HCT116 (cell line): ENCODE measurements at regions not wholly inside any gene's neighbourhood (a gene's known extent, or its start where the extent isn't known, plus 50 kb on each side); places are given as distances from the start of the nearest gene placed in this dataset.

Experiments
- ATAC-seq: fragments of 200-7000 bp; cut with Tn5 transposase; 2 replicates; pipeline ENCODE4 v1.9.1; 2020; ENCODE audit warnings: mild to moderate bottlenecking, moderate library complexity
- BruUV-seq: library from RNA; stranded (reverse); fragments of 400-500 nt; replicated peaks from 2 replicates; lab custom pipeline; 2021; lab: Mats Ljungman, UMichigan
- CTCF ChIA-PET: fragments of 300-600 bp; sonication (Branson Sonifier 250); formaldehyde crosslinking; loops from one replicate; lab custom pipeline; 2021; ENCODE audit warnings: antibody characterized with exemption; lab: Charles Lee
- POLR2A ChIA-PET: fragments of 300-600, 350-600 bp; sonication (Branson Sonifier 250); formaldehyde crosslinking; loops from one replicate; lab custom pipeline; 2021; ENCODE audit warnings: antibody characterized with exemption; lab: Charles Lee
- RAD21 ChIA-PET, 2 experiments: fragments of 300-600 bp; sonication (Branson Sonifier 250); formaldehyde crosslinking; loops; one replicate each; lab custom pipeline; 2023; ENCODE audit warnings: low total read pairs in 2 of 2; ENCODE audit not compliant: uncharacterized antibody in 2 of 2, unreplicated experiment in 2 of 2, low non-redundant PET in 1 of 2; lab: Charles Lee
- DNase-seq: peaks from one replicate; pipeline ENCODE4 v3.0.0-alpha.2; 2010; ENCODE audit warnings: low read depth, low spot score
- H2AFZ ChIP-seq: fragments of 200-600 bp; shearing (Covaris generic), sonication (generic); 2 replicates; pipeline ENCODE4 v1.6.1; 2017; ENCODE audit warnings: low read depth, mixed run types, mixed read lengths, antibody characterized with exemption, low read length; ENCODE audit not compliant: poor library complexity, severe bottlenecking
- H3K27ac ChIP-seq: 2 replicates; pipeline ENCODE4 v1.5.1; 2012; ENCODE audit warnings: low read depth, low read length
- H3K27me3 ChIP-seq: fragments of 200-600 bp; sonication (generic); 2 replicates; pipeline ENCODE4 v1.6.1; 2016; ENCODE audit warnings: mixed run types, low read length, mixed read lengths; ENCODE audit not compliant: insufficient read depth
- H3K36me3 ChIP-seq, 2 experiments: fragments of 200-500 bp in 1 of 2; fragments of 200-600 bp in 1 of 2; sonication (Bioruptor generic) in 1 of 2; sonication (generic) in 1 of 2; 2 replicates each; pipeline versions ENCODE4 v1.5.1 to v1.6.1; 2014 to 2016; ENCODE audit warnings: low read length in 2 of 2, inconsistent platforms in 1 of 2, mixed read lengths in 1 of 2, mixed run types in 1 of 2; ENCODE audit not compliant: insufficient read depth in 2 of 2, control insufficient read depth in 1 of 2
- H3K4me1 ChIP-seq, 2 experiments: fragments of 200-600 bp in 1 of 2; sonication (generic) in 1 of 2; 2 replicates each; pipeline versions ENCODE4 v1.5.1 to v1.6.1; 2012 to 2017; ENCODE audit warnings: low read length in 2 of 2, inconsistent platforms in 1 of 2, mild to moderate bottlenecking in 1 of 2, mixed read lengths in 1 of 2, mixed run types in 1 of 2, moderate library complexity in 1 of 2; ENCODE audit not compliant: insufficient read depth in 2 of 2, control insufficient read depth in 1 of 2
- H3K4me2 ChIP-seq: fragments of 200-600 bp; sonication (generic); 2 replicates; pipeline ENCODE4 v1.6.1; 2017; ENCODE audit warnings: mixed run types, low read length, mixed read lengths
- H3K4me3 ChIP-seq, 2 experiments: fragments of 200-600 bp in 1 of 2; sonication (generic) in 1 of 2; replicated peaks in 1 of 2; 2 replicates each; pipeline ENCODE4 v1.5.1; 2011 to 2016; ENCODE audit warnings: low read length in 2 of 2, control low read depth in 1 of 2, low read depth in 1 of 2, mild to moderate bottlenecking in 1 of 2, mixed read lengths in 1 of 2, mixed run types in 1 of 2
- H3K79me2 ChIP-seq: fragments of 200-600 bp; sonication (generic); 2 replicates; pipeline ENCODE4 v1.6.1; 2017; ENCODE audit warnings: mild to moderate bottlenecking, mixed run types, low read length, moderate library complexity, mixed read lengths; ENCODE audit not compliant: insufficient read depth
- H3K9ac ChIP-seq: fragments of 200-600 bp; sonication (generic); 2 replicates; pipeline ENCODE4 v1.6.1; 2016; ENCODE audit warnings: low read length, mixed read lengths
- H3K9me2 ChIP-seq: fragments of 200-600 bp; sonication (generic), shearing (Covaris generic); 2 replicates; pipeline ENCODE4 v1.6.1; 2017; ENCODE audit warnings: mixed run types, mild to moderate bottlenecking, moderate library complexity; ENCODE audit not compliant: insufficient read depth
- H3K9me3 ChIP-seq, 2 experiments: fragments of 200-500 bp in 1 of 2; fragments of 200-600 bp in 1 of 2; sonication (Bioruptor generic) in 1 of 2; sonication (generic) in 1 of 2; 2 replicates each; pipeline ENCODE4 v1.6.1; 2014 to 2017; ENCODE audit warnings: low read length in 2 of 2, mixed read lengths in 2 of 2, inconsistent platforms in 1 of 2, low read depth in 1 of 2, mild to moderate bottlenecking in 1 of 2, mixed run types in 1 of 2, moderate library complexity in 1 of 2; ENCODE audit not compliant: control insufficient read depth in 1 of 2, insufficient read depth in 1 of 2
- H4K20me1 ChIP-seq: fragments of 200-600 bp; sonication (generic), shearing (Covaris generic); 2 replicates; pipeline ENCODE4 v1.6.1; 2017; ENCODE audit warnings: mixed run types, mild to moderate bottlenecking, moderate library complexity; ENCODE audit not compliant: insufficient read depth
- CEBPB ChIP-seq: IDR thresholded peaks from 2 replicates; pipeline ENCODE4 v1.6.1; 2012; ENCODE audit warnings: low read depth
- EGR1 ChIP-seq: IDR thresholded peaks from 2 replicates; pipeline ENCODE4 v1.6.1; 2012; ENCODE audit warnings: low read depth
- ELF1 ChIP-seq: IDR thresholded peaks from 2 replicates; pipeline ENCODE4 v1.6.1; 2012; ENCODE audit warnings: low read depth, borderline replicate concordance
- EZH2 ChIP-seq: fragments of 200-600 bp; sonication (generic); IDR thresholded peaks from 2 replicates; pipeline ENCODE4 v1.6.1; 2017; ENCODE audit warnings: antibody characterized with exemption, mixed run types
- EZH2phosphoT487 ChIP-seq: fragments of 200-600 bp; IDR thresholded peaks from 2 replicates; pipeline ENCODE4 v1.6.1; 2018; ENCODE audit warnings: antibody characterized with exemption, borderline replicate concordance
- FOSL1 ChIP-seq: IDR thresholded peaks from 2 replicates; pipeline ENCODE4 v1.6.1; 2012; ENCODE audit warnings: low read depth
- JUND ChIP-seq: IDR thresholded peaks from 2 replicates; pipeline ENCODE4 v1.6.1; 2012
- POLR2A ChIP-seq: IDR thresholded peaks from 2 replicates; pipeline ENCODE4 v1.7.0; 2011; ENCODE audit warnings: borderline replicate concordance; ENCODE audit not compliant: insufficient read depth, insufficient read length; ENCODE audit errors: extremely low read depth
- POLR2AphosphoS5 ChIP-seq: IDR thresholded peaks from 2 replicates; pipeline ENCODE4 v1.6.1; 2011; ENCODE audit warnings: mild to moderate bottlenecking, low read depth, low read length, moderate library complexity
- RAD21 ChIP-seq: IDR thresholded peaks from 2 replicates; pipeline ENCODE4 v1.6.1; 2012; ENCODE audit warnings: low read depth, mild to moderate bottlenecking
- SRF ChIP-seq: IDR thresholded peaks from 2 replicates; pipeline ENCODE4 v1.6.1; 2012; ENCODE audit warnings: low read depth
- TCF7L2 ChIP-seq: IDR thresholded peaks from 2 replicates; pipeline ENCODE4 v1.7.0; 2011; ENCODE audit warnings: borderline replicate concordance, inconsistent platforms; ENCODE audit not compliant: insufficient read depth, insufficient read length; ENCODE audit errors: extremely low read depth
- YY1 ChIP-seq: IDR thresholded peaks from 2 replicates; pipeline ENCODE4 v1.6.1; 2011; ENCODE audit warnings: low read length, low read depth, moderate library complexity, mild to moderate bottlenecking; ENCODE audit not compliant: insufficient replicate concordance; ENCODE audit errors: extremely low read depth
- ZFX ChIP-seq: fragments of 450-650 bp; IDR thresholded peaks from 2 replicates; pipeline ENCODE4 v1.6.1; 2017
- ZNF274 ChIP-seq: fragments of 200-500 bp; sonication (Bioruptor generic); IDR thresholded peaks from 2 replicates; pipeline ENCODE4 v1.6.1; 2014; ENCODE audit warnings: mild to moderate bottlenecking, low read depth, low read length, inconsistent platforms
- intact Hi-C: fragments of 100-400 bp; cut with micrococcal nuclease; formaldehyde crosslinking; loops from 2 replicates; pipeline ENCODE4 v1.10.0; 2022
- TF ChIP-seq, protein P1 (sequence below): IDR thresholded peaks from 2 replicates; pipeline ENCODE4 v1.6.1; 2012; ENCODE audit warnings: low read depth
- TF ChIP-seq, protein P2 (sequence below): IDR thresholded peaks from 2 replicates; pipeline ENCODE4 v1.6.1; 2011; ENCODE audit warnings: mild to moderate bottlenecking, low read length, moderate library complexity; ENCODE audit not compliant: insufficient replicate concordance; ENCODE audit errors: extremely low read depth

DNA sequence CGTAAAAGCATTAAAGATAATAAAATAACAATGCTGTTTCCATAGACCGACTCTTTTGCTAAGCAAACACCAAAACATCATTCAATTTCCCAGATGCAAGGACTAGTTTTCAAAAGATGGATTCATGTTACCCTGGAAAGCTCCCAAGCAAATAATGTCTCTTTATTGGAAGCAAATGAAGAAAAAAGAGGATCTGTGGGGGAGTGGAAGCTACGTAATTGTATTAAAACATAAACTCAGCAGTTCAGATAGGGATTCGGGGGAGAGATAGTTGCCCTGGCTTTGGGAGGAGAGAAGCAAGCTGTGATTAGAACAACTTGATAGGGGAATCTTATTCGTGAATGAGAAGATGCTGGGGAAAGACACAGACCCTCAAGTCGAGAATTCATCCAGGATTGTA is 491.0 kb upstream of the CLINT1 start:
- peaks cover 11% of the 10 kb centered on the region for H3K27me3 ChIP-seq
- ATAC-seq: no peak
- no peaks in the 10 kb centered on the region for H3K9me2 ChIP-seq
- H3K9me3 ChIP-seq: no peaks in the 10 kb centered on the region
- H3K79me2 ChIP-seq: no peaks in the 10 kb centered on the region
- POLR2A ChIA-PET: no interaction called here
- intact Hi-C loops: no loop called here
- RAD21 ChIA-PET: no interaction called here
- no peak overlapping the region for H3K4me2 ChIP-seq
- H3K9ac ChIP-seq: no peak overlapping the region
- H4K20me1 ChIP-seq: no peaks in the 10 kb centered on the region
- no peak overlapping the region for H3K4me3 ChIP-seq
- no peak overlapping the region for H3K27ac ChIP-seq
- TF ChIP-seq SRF: no peak
- CTCF ChIA-PET: no interaction called here
- H3K36me3 ChIP-seq: no peaks in the 10 kb centered on the region
- no peaks in the 10 kb centered on the region for H3K4me1 ChIP-seq
- BruUV-seq: no TSS peak
- H2AFZ ChIP-seq: no peak overlapping the region
- no peak for DNase-seq

DNA sequence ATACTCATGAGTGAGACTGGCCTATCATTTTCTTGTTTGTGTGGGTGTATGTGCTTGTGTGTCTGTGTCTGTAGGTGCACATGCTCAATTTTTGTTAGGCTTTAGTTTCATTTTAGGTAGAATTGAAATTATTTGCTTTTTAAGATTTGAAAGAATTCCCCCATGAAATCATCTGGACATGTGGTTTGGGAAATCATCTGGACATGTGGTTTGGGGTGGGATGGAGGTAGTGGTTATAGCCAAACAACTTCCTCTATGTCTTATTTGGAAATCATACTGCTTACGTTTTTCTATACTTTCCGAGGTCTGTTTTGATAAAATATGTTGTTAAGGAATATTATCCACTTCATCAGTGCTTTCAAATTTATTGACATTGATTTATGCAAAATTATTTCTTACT is 485.4 kb upstream of the CLINT1 start:
- ChIA-PET POLR2A (no interaction called here), RAD21 (no interaction called here), CTCF (no interaction called here)
- Histone ChIP-seq H3K27me3 (peaks cover 3% of the 10 kb centered on the region), H4K20me1 (no peaks in the 10 kb centered on the region), H3K4me3 (no peak overlapping the region), H3K9me2 (no peaks in the 10 kb centered on the region), H3K79me2 (no peaks in the 10 kb centered on the region), H3K27ac (no peak overlapping the region), H3K9me3 (no peaks in the 10 kb centered on the region), H3K4me2 (no peak overlapping the region), H3K4me1 (no peaks in the 10 kb centered on the region), H3K9ac (no peak overlapping the region), H3K36me3 (no peaks in the 10 kb centered on the region), H2AFZ (no peak overlapping the region)
- ATAC-seq (no peak), DNase-seq (no peak)
- no TSS peak for BruUV-seq
- intact Hi-C loops: no loop called here
- no peak for TF ChIP-seq CEBPB
- no peak for TF ChIP-seq JUND
- TF ChIP-seq EZH2: no peak
- TF ChIP-seq ZFX: no peak
- no peak for TF ChIP-seq EZH2phosphoT487
- TF ChIP-seq, protein P1, sequence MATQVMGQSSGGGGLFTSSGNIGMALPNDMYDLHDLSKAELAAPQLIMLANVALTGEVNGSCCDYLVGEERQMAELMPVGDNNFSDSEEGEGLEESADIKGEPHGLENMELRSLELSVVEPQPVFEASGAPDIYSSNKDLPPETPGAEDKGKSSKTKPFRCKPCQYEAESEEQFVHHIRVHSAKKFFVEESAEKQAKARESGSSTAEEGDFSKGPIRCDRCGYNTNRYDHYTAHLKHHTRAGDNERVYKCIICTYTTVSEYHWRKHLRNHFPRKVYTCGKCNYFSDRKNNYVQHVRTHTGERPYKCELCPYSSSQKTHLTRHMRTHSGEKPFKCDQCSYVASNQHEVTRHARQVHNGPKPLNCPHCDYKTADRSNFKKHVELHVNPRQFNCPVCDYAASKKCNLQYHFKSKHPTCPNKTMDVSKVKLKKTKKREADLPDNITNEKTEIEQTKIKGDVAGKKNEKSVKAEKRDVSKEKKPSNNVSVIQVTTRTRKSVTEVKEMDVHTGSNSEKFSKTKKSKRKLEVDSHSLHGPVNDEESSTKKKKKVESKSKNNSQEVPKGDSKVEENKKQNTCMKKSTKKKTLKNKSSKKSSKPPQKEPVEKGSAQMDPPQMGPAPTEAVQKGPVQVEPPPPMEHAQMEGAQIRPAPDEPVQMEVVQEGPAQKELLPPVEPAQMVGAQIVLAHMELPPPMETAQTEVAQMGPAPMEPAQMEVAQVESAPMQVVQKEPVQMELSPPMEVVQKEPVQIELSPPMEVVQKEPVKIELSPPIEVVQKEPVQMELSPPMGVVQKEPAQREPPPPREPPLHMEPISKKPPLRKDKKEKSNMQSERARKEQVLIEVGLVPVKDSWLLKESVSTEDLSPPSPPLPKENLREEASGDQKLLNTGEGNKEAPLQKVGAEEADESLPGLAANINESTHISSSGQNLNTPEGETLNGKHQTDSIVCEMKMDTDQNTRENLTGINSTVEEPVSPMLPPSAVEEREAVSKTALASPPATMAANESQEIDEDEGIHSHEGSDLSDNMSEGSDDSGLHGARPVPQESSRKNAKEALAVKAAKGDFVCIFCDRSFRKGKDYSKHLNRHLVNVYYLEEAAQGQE: no peak
- TF ChIP-seq, protein P2, sequence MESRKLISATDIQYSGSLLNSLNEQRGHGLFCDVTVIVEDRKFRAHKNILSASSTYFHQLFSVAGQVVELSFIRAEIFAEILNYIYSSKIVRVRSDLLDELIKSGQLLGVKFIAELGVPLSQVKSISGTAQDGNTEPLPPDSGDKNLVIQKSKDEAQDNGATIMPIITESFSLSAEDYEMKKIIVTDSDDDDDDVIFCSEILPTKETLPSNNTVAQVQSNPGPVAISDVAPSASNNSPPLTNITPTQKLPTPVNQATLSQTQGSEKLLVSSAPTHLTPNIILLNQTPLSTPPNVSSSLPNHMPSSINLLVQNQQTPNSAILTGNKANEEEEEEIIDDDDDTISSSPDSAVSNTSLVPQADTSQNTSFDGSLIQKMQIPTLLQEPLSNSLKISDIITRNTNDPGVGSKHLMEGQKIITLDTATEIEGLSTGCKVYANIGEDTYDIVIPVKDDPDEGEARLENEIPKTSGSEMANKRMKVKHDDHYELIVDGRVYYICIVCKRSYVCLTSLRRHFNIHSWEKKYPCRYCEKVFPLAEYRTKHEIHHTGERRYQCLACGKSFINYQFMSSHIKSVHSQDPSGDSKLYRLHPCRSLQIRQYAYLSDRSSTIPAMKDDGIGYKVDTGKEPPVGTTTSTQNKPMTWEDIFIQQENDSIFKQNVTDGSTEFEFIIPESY: no peak
- no peak for TF ChIP-seq ZNF274
- no peak for TF ChIP-seq POLR2A
- no peak for TF ChIP-seq POLR2AphosphoS5
- no peak for TF ChIP-seq RAD21
- no peak for TF ChIP-seq FOSL1
- TF ChIP-seq TCF7L2: no peak
- TF ChIP-seq EGR1: no peak
- TF ChIP-seq YY1: no peak
- no peak for TF ChIP-seq ELF1
